Karpas-422 (cell line): ENCODE measurements at regions not wholly inside any gene's neighbourhood (a gene's known extent, or its start where the extent isn't known, plus 50 kb on each side); places are given as distances from the start of the nearest gene placed in this dataset.

ENCODE experiments used
- DNase-seq: peaks from one replicate; pipeline ENCODE4 v3.0.0-alpha.2; 2015
- H2AFZ ChIP-seq: fragments of 200-600 bp; sonication (generic); 2 replicates; pipeline ENCODE4 v1.6.1; 2014; ENCODE audit warnings: antibody characterized with exemption, low read length, mixed read lengths
- H3K27ac ChIP-seq: fragments of 200-600 bp; sonication (generic); 2 replicates; pipeline ENCODE4 v1.5.1; 2014; ENCODE audit warnings: mild to moderate bottlenecking, low read length, moderate library complexity
- H3K27me3 ChIP-seq: fragments of 200-600 bp; sonication (generic); 2 replicates; pipeline ENCODE4 v1.6.1; 2014; ENCODE audit warnings: low read length, mixed read lengths
- H3K36me3 ChIP-seq: fragments of 200-600 bp; sonication (generic); 2 replicates; pipeline ENCODE4 v1.6.1; 2014; ENCODE audit warnings: low read length, mixed read lengths; ENCODE audit not compliant: insufficient read depth
- H3K4me1 ChIP-seq: fragments of 200-600 bp; sonication (generic); 2 replicates; pipeline ENCODE4 v1.6.1; 2014; ENCODE audit warnings: mild to moderate bottlenecking, low read length, mixed read lengths
- H3K4me2 ChIP-seq: fragments of 200-600 bp; sonication (generic); 2 replicates; pipeline ENCODE4 v1.6.1; 2014; ENCODE audit warnings: low read length, low read depth, mild to moderate bottlenecking; ENCODE audit not compliant: poor library complexity, severe bottlenecking
- H3K4me3 ChIP-seq: fragments of 200-600 bp; sonication (generic); 2 replicates; pipeline ENCODE4 v1.5.1; 2014; ENCODE audit warnings: mild to moderate bottlenecking, antibody characterized with exemption, low read length, mixed read lengths
- H3K79me2 ChIP-seq: fragments of 200-600 bp; sonication (generic); 2 replicates; pipeline ENCODE4 v1.6.1; 2014; ENCODE audit warnings: mild to moderate bottlenecking, low read length, mixed read lengths
- H3K9ac ChIP-seq: fragments of 200-600 bp; sonication (generic); 2 replicates; pipeline ENCODE4 v1.6.0; 2014; ENCODE audit warnings: low read length
- H3K9me2 ChIP-seq: fragments of 200-600 bp; sonication (generic), shearing (Covaris generic); replicated peaks from 2 replicates; pipeline ENCODE4 v1.6.0; 2014; ENCODE audit warnings: mild to moderate bottlenecking, low read length, moderate library complexity; ENCODE audit not compliant: insufficient read depth
- H3K9me3 ChIP-seq: fragments of 300-700, 200-600 bp; sonication (generic); 2 replicates; pipeline ENCODE4 v1.6.1; 2014; ENCODE audit warnings: low read length, mixed read lengths
- H4K20me1 ChIP-seq: fragments of 200-600 bp; sonication (generic); 2 replicates; pipeline ENCODE4 v1.6.1; 2014; ENCODE audit warnings: mild to moderate bottlenecking, antibody characterized with exemption, low read length, low read depth; ENCODE audit not compliant: insufficient read depth

DNA sequence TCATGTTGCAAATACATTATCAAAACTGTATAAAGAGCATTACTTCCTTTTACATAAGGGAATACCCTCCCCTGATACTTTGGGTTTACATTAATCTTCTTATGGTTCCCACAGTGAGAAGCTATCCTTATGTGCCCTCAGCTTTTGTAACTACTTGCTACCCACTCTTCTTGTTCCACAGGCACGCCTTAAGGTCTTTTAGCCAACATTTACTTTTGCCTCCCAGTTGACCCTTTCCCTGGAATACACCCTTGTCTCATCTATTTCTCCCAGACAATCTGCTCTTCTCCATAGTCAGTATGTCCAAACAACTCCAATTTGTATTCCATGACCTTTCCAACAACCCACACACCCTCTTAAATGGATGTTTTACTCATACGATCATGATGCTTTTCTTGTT lies 116.8 kb upstream of the COL8A1 start:
- H3K4me2 ChIP-seq = no peak overlapping the region
- H3K4me1 ChIP-seq = no peaks in the 10 kb centered on the region
- no peaks in the 10 kb centered on the region for H3K79me2 ChIP-seq
- H3K36me3 ChIP-seq = no peaks in the 10 kb centered on the region
- H2AFZ ChIP-seq = no peak overlapping the region
- no peaks in the 10 kb centered on the region for H3K9me2 ChIP-seq
- no peaks in the 10 kb centered on the region for H4K20me1 ChIP-seq
- no peak for DNase-seq
- no peak overlapping the region for H3K9ac ChIP-seq
- no peak overlapping the region for H3K4me3 ChIP-seq
- no peaks in the 10 kb centered on the region for H3K27me3 ChIP-seq
- no peaks in the 10 kb centered on the region for H3K9me3 ChIP-seq
- no peak overlapping the region for H3K27ac ChIP-seq

- no peak overlapping the region for H2AFZ ChIP-seq
- H3K79me2 ChIP-seq = no peaks in the 10 kb centered on the region
- no peak for DNase-seq
- H3K4me1 ChIP-seq = no peaks in the 10 kb centered on the region
- no peak overlapping the region for H3K4me3 ChIP-seq
- H3K9me2 ChIP-seq = no peaks in the 10 kb centered on the region
- H3K9me3 ChIP-seq = no peaks in the 10 kb centered on the region
- no peaks in the 10 kb centered on the region for H3K27me3 ChIP-seq
- H4K20me1 ChIP-seq = no peaks in the 10 kb centered on the region
- H3K4me2 ChIP-seq = no peak overlapping the region
- H3K36me3 ChIP-seq = no peaks in the 10 kb centered on the region
- no peak overlapping the region for H3K9ac ChIP-seq
- no peak overlapping the region for H3K27ac ChIP-seq
Measured at GRCh38 chr3:99520513-99520912, 117.9 kb upstream of the COL8A1 start.

DNA sequence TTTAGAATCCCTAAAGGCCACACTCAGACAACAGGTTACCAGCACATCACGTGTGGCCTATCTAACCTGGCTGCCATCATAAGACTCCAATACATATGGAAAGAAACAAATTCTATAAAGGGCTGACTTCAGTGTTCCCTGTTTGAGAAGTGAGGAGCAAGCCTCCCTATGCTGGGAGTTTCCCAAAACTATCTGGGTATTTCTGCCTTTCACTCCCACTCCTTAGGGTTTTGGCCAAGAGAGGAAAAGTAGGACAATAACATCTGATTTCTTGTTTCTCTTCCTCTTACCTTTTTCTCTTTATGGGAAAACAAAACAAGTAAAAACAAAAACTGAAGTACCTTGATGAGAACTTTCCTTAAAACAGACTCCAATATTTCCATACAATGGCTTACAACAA lies 121.5 kb upstream of the COL8A1 start:
- no peak for DNase-seq
- H3K4me2 ChIP-seq = no peak overlapping the region
- no peak overlapping the region for H2AFZ ChIP-seq

DNA sequence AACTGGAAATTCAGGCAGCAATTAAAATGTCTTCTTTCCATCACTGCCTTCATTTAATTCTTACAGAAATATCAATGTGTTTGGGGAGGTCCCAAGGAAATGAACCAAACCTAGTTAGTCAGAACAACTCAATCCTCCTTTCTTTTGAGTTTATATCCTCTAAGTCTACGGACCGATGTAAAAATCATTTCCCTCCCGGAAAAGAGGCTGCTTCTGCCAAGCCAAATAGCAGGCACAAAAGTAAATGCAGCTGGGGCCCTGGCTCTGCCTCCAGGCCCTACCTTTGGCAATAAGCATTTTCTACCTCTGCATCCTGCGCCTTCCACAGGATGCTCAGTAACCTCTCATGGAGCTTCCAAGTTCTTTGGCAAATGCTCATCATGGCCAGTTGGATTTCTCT lies 122.5 kb upstream of the COL8A1 start:
- Histone ChIP-seq H3K9me2 (no peaks in the 10 kb centered on the region), H3K27ac (no peak overlapping the region), H3K4me3 (no peak overlapping the region), H4K20me1 (no peaks in the 10 kb centered on the region), H3K79me2 (no peaks in the 10 kb centered on the region), H2AFZ (no peak overlapping the region), H3K9me3 (no peaks in the 10 kb centered on the region), H3K27me3 (no peaks in the 10 kb centered on the region), H3K36me3 (no peaks in the 10 kb centered on the region), H3K4me2 (no peak overlapping the region), H3K9ac (no peak overlapping the region), H3K4me1 (no peaks in the 10 kb centered on the region)
- no peak for DNase-seq

More for the DNA sequence above, 121.5 kb upstream of the COL8A1 start:
- no peaks in the 10 kb centered on the region for H3K36me3 ChIP-seq
- H3K9ac ChIP-seq = no peak overlapping the region
- H3K4me1 ChIP-seq = no peaks in the 10 kb centered on the region
- H4K20me1 ChIP-seq = no peaks in the 10 kb centered on the region
- H3K79me2 ChIP-seq = no peaks in the 10 kb centered on the region
- H3K27ac ChIP-seq = no peak overlapping the region
- no peaks in the 10 kb centered on the region for H3K9me2 ChIP-seq
- H3K4me3 ChIP-seq = no peak overlapping the region
- no peaks in the 10 kb centered on the region for H3K9me3 ChIP-seq
- no peaks in the 10 kb centered on the region for H3K27me3 ChIP-seq

DNA sequence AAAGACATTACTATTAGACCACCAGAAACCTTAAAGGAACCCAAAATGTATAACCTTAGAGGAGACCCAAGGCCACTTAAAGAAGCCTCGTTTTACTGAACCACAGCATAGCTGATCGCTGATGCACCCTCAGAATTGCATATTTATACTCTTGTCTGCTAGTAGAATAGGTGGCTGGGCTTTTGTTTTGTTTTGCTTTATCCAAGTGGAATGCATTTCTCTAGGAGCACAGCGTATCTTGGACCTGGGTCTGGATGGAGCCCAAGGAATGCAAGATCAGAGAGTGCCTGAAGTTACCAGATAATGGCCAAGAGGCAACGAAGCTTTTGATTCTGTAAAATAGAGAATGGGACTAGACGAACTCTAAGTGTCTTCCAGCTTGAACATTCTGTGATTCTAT lies 129.2 kb upstream of the COL8A1 start:
- H3K9ac ChIP-seq = no peak overlapping the region
- no peaks in the 10 kb centered on the region for H3K9me2 ChIP-seq
- no peaks in the 10 kb centered on the region for H4K20me1 ChIP-seq
- no peaks in the 10 kb centered on the region for H3K27me3 ChIP-seq
- H3K36me3 ChIP-seq = no peaks in the 10 kb centered on the region
- no peak overlapping the region for H3K4me2 ChIP-seq
- H2AFZ ChIP-seq = no peak overlapping the region
- DNase-seq = no peak
- H3K79me2 ChIP-seq = no peaks in the 10 kb centered on the region
- H3K4me3 ChIP-seq = no peak overlapping the region
- no peaks in the 10 kb centered on the region for H3K4me1 ChIP-seq
- no peaks in the 10 kb centered on the region for H3K9me3 ChIP-seq
- H3K27ac ChIP-seq = no peak overlapping the region

DNA sequence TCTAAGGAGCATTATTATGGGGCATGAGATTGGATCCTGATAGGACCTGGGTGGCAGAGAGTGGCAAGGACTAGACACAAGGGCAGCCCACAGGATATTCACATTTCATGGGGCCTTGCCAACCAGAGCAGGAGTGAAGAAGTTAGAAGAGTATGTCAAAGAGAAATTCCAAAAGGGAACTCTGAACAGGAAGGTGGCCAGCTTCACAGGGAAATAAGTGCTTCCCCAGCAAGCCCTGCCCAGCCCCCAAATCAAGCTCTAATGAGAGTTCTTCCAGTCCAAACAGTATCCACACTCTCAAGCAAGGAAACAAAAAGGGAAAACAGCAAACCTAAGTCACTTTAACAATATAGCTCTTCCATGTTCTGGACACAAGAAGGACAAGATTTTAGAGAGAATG lies 130.2 kb upstream of the COL8A1 start:
- Histone ChIP-seq H3K79me2 (no peaks in the 10 kb centered on the region), H4K20me1 (no peaks in the 10 kb centered on the region), H2AFZ (no peak overlapping the region), H3K4me3 (no peak overlapping the region), H3K36me3 (no peaks in the 10 kb centered on the region), H3K9me3 (no peaks in the 10 kb centered on the region), H3K9ac (no peak overlapping the region), H3K27me3 (no peaks in the 10 kb centered on the region), H3K9me2 (no peaks in the 10 kb centered on the region), H3K27ac (no peak overlapping the region), H3K4me1 (no peaks in the 10 kb centered on the region), H3K4me2 (no peak overlapping the region)
- DNase-seq = no peak

DNA sequence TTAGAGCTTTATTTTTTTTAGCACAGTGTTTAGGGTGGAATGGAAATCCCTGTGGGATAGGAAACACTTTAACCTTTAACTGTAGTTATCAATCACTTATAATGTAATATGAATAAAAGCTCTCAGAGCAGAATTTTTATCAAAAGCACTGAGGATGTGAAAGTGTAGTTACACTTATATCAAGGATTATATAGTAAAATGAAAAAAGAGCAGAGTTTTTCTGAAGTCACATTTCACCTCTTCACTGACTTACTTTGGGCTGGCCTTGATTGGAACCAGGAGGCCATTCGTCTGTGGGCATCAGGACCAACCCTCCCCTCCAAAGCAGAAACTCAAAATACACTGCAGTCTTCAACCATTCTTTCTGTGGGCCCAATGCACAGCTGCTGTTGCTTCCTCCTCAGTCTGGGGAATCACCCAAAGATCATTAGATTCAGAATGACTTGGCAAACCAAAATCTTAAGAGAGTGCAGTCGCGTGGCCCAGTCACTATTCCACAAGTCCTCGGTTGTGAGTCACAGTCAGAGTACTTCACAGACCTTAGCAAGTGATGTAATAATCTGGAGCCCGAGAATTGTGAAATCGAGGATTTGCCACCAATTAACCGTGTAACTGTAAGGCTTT lies 132.6 kb upstream of the COL8A1 start:
- H3K9me3 ChIP-seq = no peaks in the 10 kb centered on the region
- no peak overlapping the region for H2AFZ ChIP-seq
- no peak overlapping the region for H3K4me2 ChIP-seq
- no peaks in the 10 kb centered on the region for H3K27me3 ChIP-seq
- H3K27ac ChIP-seq = no peak overlapping the region
- H3K79me2 ChIP-seq = no peaks in the 10 kb centered on the region
- no peak overlapping the region for H3K9ac ChIP-seq
- DNase-seq = no peak
- no peak overlapping the region for H3K4me3 ChIP-seq
- H4K20me1 ChIP-seq = no peaks in the 10 kb centered on the region
- H3K4me1 ChIP-seq = no peaks in the 10 kb centered on the region
- H3K36me3 ChIP-seq = no peaks in the 10 kb centered on the region
- H3K9me2 ChIP-seq = no peaks in the 10 kb centered on the region

DNA sequence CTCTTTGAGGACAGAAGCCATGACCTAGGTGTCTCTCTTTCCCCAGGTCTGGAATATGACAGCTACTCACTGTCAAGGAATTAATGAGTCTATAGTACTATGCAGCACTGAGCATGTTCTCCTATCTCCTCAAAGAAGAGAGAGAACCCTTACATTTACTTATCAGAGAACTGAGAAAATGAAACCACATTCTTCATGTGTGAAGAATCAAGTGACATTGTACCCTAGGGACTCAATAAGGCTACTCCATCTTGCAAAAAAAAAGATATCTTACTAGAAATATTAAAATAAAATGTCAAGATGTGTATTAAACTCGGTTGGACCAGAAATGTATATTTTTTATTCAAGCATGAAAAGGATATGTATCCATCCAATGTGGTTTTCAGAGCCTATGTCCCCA lies 133.2 kb upstream of the COL8A1 start:
- H3K9me2 ChIP-seq = no peaks in the 10 kb centered on the region
- no peaks in the 10 kb centered on the region for H4K20me1 ChIP-seq
- no peak overlapping the region for H3K9ac ChIP-seq
- no peak overlapping the region for H3K4me3 ChIP-seq
- no peak overlapping the region for H3K4me2 ChIP-seq
- no peaks in the 10 kb centered on the region for H3K4me1 ChIP-seq
- no peaks in the 10 kb centered on the region for H3K36me3 ChIP-seq
- H2AFZ ChIP-seq = no peak overlapping the region
- H3K9me3 ChIP-seq = no peaks in the 10 kb centered on the region
- no peak overlapping the region for H3K27ac ChIP-seq
- H3K79me2 ChIP-seq = no peaks in the 10 kb centered on the region
- no peaks in the 10 kb centered on the region for H3K27me3 ChIP-seq
- no peak for DNase-seq

- Histone ChIP-seq H3K4me1 (no peaks in the 10 kb centered on the region), H3K4me2 (no peak overlapping the region), H3K9ac (no peak overlapping the region), H3K27ac (no peak overlapping the region), H3K9me3 (no peaks in the 10 kb centered on the region), H4K20me1 (no peaks in the 10 kb centered on the region), H3K27me3 (no peaks in the 10 kb centered on the region), H3K36me3 (no peaks in the 10 kb centered on the region), H2AFZ (no peak overlapping the region), H3K4me3 (no peak overlapping the region), H3K9me2 (no peaks in the 10 kb centered on the region), H3K79me2 (no peaks in the 10 kb centered on the region)
- DNase-seq = no peak
Measured at GRCh38 chr3:99504258-99504657, 134.1 kb upstream of the COL8A1 start.
